HFF-Myc (cell line): ENCODE measurements at regions not wholly inside any gene's neighbourhood (a gene's known extent, or its start where the extent isn't known, plus 50 kb on each side); places are given as distances from the start of the nearest gene placed in this dataset.

Source experiments
- DNase-seq: peaks from one replicate; pipeline ENCODE4 v3.0.0-alpha.2; 2011; ENCODE audit warnings: low read depth; ENCODE audit errors: extremely low read depth
- H3K4me3 ChIP-seq: replicated peaks from 2 replicates; pipeline ENCODE4 v1.5.1; 2011; ENCODE audit warnings: low read depth, mild to moderate bottlenecking, control low read depth, low read length
- TF ChIP-seq, protein P1 (sequence below): IDR thresholded peaks from 2 replicates; pipeline ENCODE4 v1.5.1; 2012; ENCODE audit warnings: mild to moderate bottlenecking, low read depth, low read length, control low read depth; ENCODE audit errors: missing control alignments

DNA sequence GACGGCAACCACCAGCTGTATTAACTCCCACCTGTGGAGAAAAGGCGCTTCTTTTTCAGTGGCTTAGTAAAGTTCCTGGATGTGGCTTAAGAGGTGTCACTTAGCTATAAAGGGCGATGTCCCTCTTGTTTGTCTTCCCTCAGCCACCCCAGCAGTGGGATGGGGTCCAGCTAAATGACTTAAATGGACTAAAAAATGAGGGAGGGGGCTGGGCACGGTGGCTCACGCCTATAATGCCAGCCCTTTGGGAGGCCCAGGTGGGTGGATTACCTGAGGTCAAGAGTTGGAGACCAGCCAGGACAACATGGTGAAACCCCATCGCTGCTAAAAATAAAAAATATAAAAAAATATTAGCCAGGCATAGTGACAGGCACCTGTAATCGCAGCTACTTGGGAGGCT is 667.5 kb upstream of the RBFOX1 start:
- no peak overlapping the region for H3K4me3 ChIP-seq
- TF ChIP-seq, protein P1, sequence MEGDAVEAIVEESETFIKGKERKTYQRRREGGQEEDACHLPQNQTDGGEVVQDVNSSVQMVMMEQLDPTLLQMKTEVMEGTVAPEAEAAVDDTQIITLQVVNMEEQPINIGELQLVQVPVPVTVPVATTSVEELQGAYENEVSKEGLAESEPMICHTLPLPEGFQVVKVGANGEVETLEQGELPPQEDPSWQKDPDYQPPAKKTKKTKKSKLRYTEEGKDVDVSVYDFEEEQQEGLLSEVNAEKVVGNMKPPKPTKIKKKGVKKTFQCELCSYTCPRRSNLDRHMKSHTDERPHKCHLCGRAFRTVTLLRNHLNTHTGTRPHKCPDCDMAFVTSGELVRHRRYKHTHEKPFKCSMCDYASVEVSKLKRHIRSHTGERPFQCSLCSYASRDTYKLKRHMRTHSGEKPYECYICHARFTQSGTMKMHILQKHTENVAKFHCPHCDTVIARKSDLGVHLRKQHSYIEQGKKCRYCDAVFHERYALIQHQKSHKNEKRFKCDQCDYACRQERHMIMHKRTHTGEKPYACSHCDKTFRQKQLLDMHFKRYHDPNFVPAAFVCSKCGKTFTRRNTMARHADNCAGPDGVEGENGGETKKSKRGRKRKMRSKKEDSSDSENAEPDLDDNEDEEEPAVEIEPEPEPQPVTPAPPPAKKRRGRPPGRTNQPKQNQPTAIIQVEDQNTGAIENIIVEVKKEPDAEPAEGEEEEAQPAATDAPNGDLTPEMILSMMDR = no peak
- DNase-seq = no peak

DNA sequence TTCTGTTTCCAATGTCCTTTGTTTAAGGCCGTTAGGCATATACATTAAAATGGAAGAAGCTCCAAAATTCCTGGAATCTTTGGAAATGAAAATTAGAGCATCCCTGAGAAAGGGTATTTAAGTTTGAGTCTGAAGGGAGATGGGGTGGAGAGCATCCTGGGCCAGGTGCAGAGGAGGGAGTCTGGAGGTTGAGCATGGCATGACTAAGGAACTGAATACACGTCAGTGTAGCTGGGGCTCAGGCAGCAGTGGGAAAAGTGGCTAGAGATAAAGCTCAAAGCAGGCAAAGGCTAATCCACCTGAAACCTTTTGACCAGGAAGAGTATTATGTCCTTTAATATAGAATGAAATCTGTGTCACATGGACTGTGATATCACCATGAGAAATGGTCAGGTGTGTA is 669.0 kb upstream of the RBFOX1 start:
- DNase-seq = no peak
- TF ChIP-seq, protein P1 = no peak
- no peak overlapping the region for H3K4me3 ChIP-seq

DNA sequence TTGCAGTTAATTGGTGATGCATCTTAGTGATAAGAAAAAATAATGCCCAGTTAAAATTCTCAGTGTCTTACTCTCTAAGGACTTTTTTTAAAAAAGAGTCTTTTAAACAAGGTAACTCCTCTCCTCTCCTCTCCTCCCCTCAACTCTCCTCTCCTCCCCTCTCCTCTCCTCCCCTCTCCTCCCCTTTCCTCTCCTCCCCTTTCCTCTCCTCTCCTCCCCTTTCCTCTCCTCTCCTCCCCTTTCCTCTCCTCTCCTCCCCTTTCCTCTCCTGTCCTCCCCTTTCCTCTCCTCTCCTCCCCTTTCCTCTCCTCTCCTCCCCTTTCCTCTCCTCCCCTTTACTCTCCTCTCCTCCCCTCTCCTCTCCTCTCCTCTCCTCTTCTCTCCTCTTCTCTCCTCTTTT is 675.9 kb upstream of the RBFOX1 start:
- TF ChIP-seq, protein P1 = no peak
- no peak for DNase-seq

DNA sequence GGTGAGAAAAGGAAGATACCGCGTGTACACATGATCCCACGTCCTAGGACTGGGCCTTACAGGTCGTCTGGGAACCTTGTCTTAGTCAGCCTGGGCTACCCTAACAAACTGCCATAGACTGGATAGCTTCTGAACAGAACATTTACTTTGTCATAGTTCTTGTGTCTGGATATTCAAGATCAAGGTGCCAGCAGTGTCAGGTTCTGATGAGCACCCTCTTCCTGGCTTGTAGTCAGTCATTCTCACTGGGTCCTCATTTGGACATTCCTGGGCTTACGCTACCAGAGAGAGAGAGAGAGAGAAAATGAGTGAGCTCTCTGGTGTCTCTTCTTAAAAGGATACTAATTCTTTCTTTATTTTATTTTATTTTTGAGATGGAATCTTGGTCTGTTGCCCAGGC is 685.8 kb upstream of the RBFOX1 start:
- no peak overlapping the region for H3K4me3 ChIP-seq
- DNase-seq = no peak
- TF ChIP-seq, protein P1 = no peak

More for the DNA sequence above, 675.9 kb upstream of the RBFOX1 start:
- no peak overlapping the region for H3K4me3 ChIP-seq

DNA sequence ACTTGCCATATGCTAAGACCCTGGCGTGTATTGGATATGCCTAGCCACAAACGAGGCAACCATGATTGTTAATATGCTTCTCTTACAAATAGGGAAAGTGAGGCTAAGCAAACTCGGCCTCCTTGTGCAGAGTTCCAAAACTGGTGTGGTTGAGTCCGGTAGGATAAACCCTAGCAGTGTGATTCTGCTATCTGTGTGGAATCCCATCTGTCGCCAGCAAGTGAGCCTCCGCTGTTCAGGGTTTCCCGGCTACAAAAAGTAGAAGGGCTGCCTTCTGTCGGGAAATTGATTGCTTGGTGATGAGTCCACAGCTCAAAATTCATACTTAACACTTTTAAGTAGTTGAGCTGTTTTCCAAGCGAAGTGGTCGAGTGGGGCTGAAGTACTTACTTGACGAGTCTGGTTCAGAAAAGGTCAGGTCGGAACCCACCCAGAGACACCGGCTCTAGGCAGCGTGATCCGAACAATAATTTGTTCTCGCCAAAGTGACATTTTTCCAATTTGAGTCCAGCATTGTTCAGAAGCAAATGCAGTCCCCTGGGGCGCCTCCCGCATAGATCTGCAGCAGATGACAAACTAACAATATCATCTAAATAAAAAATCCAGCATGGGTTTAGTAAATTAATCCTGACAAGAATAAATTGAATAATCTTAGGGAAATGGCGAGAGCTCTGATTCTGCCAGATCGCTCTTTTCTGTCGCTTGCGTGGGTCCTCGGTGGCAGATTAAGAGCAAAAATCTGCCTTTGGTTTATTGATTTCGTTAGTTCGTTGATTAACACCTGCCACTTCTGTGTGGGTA is 686.7 kb upstream of the RBFOX1 start:
- TF ChIP-seq, protein P1 = no peak
- DNase-seq = no peak
- no peak overlapping the region for H3K4me3 ChIP-seq

DNA sequence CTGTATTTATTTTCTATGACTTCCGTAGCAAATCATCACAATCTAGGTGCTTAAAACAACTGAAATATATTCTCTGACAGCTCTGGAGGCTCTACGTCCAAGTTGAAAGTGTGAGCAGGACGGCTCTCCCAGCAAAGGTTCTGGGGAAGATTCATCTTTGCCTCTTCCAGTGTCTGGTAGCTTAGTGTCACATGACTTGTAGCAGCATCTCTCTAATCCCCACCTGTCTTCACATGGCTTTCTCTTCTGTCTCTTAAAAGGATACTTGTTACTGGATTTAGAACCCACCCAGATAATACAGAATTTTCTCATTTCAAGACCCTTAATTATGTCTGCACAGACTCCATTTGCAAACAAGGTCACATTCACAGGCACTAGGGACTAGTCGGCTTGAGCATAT is 687.7 kb upstream of the RBFOX1 start:
- TF ChIP-seq, protein P1 = no peak
- DNase-seq = no peak
- no peak overlapping the region for H3K4me3 ChIP-seq

DNA sequence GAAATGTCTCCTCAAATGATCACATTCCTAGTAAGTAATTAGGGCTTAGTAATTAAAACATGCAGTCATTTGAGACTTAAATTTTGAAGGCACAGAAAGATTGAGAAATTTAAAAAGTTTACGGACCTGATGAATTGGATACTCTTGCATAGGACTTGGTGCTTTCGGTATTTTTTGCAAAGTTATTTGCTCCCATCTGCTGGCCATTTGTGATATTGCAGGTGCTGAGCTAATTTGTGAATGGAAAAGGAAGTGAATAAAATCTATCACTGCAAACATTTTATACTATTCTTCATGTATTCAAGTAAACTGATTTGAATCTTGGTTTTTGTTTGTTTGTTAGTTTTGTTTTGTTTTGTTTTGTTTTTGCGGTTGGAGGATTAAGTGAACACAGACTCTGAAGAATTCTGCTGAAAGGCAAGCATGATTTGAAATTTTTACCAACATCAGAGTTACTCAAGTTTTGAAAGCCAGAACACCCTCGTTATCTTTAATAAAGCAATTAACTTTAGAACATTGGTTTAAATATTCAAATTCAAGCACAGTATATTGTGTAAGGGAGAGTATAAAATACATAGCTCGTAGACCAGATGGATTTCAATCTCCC is 689.5 kb upstream of the RBFOX1 start:
- TF ChIP-seq, protein P1 = peak; percentile 67
- H3K4me3 ChIP-seq = no peak overlapping the region
- peak; percentile 24 for DNase-seq
